Upper lobe of left lung (tissue), 6 donors: ENCODE measurements at regions not wholly inside any gene's neighbourhood (a gene's known extent, or its start where the extent isn't known, plus 50 kb on each side); places are given as distances from the start of the nearest gene placed in this dataset.

Experiments used
- ATAC-seq, 2 donors: fragments of 200-7000 bp; cut with Tn5 transposase; one replicate each; pipeline ENCODE4 v1.9.1; 2022; ENCODE audit warnings: mild to moderate bottlenecking in 2 of 2, moderate library complexity in 2 of 2; ENCODE audit not compliant: low FRiP score in 2 of 2
- DNase-seq, 2 donors: peaks; one replicate each; pipeline ENCODE4 v3.0.0-alpha.2; 2019 to 2020
- H3K27ac ChIP-seq, 4 donors: fragments of 200-600 bp; sonication (generic); one replicate each; pipeline ENCODE4 v1.5.1; 2016 to 2019
- H3K27me3 ChIP-seq, 4 donors: fragments of 200-600 bp; sonication (generic); one replicate each; pipeline ENCODE4 v1.5.1; 2017 to 2019
- H3K36me3 ChIP-seq, 4 donors: fragments of 200-600 bp; sonication (generic); one replicate each; pipeline ENCODE4 v1.5.1; 2016 to 2019
- H3K4me1 ChIP-seq, 4 donors: fragments of 200-600 bp; sonication (generic); one replicate each; pipeline ENCODE4 v1.5.1; 2018 to 2019
- H3K4me3 ChIP-seq, 4 donors: fragments of 200-600 bp; sonication (generic); one replicate each; pipeline ENCODE4 v1.5.1; 2017 to 2019; ENCODE audit warnings: mild to moderate bottlenecking in 2 of 4, moderate library complexity in 1 of 4
- H3K9me3 ChIP-seq, 4 donors: fragments of 200-600 bp; sonication (generic); one replicate each; pipeline ENCODE4 v1.5.1; 2018 to 2019
- EP300 ChIP-seq, 4 donors: sonication (generic); formaldehyde crosslinking; IDR thresholded peaks; one replicate each; pipeline ENCODE4 v1.5.1; 2017; ENCODE audit warnings: antibody characterized with exemption in 4 of 4, control low read depth in 2 of 4
- POLR2A ChIP-seq, 4 donors: fragments of 450-650 bp; IDR thresholded peaks; one replicate each; pipeline ENCODE4 v1.5.1; 2016 to 2017; ENCODE audit warnings: antibody characterized with exemption in 4 of 4, mild to moderate bottlenecking in 2 of 4
- POLR2AphosphoS5 ChIP-seq, 2 donors: sonication (generic); formaldehyde crosslinking; IDR thresholded peaks; one replicate each; pipeline ENCODE4 v1.5.1; 2017; ENCODE audit warnings: antibody characterized with exemption in 2 of 2
- WGBS, 2 donors: methylation state at CpG; one replicate each; pipeline ENCODE4 v1.1.5; 2017 to 2018; 5-methylcytosine and 5-hydroxymethylcytosine counted together
- TF ChIP-seq, protein P1 (sequence below), 6 experiments: fragments of 450-650 bp in 4 of 6; fragments of 200-600 bp in 2 of 6; sonication (generic) in 2 of 6; IDR thresholded peaks; one replicate each; pipeline ENCODE4 v1.5.1; 2016 to 2019; ENCODE audit warnings: antibody characterized with exemption in 6 of 6
- donor health status: DM: no; HTN: no; CAD: no; lungs with moderate emphysema.
- donor health status: DM: no; HTN: yes; CAD: no; lungs with severe emphysema.

DNA sequence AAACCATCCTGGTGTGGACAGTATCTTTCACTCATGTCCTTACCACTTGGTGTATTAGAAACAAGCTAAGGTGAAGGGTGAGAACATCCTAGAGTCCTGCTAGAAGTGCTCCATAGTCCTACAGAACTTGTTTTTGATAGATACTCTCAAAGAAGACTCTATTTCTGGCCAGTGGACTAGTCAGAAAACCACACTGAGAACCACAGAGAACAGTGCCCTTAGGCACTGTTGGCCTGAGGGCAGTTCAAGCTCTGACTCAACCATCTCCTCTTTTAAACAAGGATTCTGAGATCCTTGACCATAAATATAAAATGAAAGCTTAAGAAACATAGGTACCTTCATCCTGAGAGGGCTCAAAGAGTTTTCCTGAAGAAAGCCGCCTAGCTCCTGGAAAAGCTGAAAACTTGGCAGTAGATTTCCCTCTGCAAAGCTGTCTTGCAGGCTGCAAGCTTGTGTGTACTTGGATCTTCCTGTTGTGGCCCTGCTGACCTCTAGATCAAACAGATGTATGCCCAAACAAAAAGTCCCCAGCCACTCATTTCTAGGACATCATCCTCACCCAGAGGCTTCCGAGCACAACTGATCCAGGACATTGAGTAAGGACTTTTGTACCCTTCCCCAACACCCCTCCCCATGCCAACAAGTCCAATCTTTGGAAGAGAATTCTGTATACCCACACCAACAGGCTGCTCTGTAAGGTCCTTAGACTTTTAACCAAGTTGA, 111.6 kb upstream of the CXCL13 start:
- ATAC-seq, result no peak
- no peak overlapping the region for H3K4me3 ChIP-seq
- H3K36me3 ChIP-seq, result no peaks in the 10 kb centered on the region
- H3K27me3 ChIP-seq, result no peaks in the 10 kb centered on the region
- no peak overlapping the region for H3K27ac ChIP-seq
- DNase-seq, result no peak
- no peaks in the 10 kb centered on the region for H3K9me3 ChIP-seq
- 73 to 76% methylated on average over 2 of the region's 2 CpGs for WGBS, 2 donors
- no peaks in the 10 kb centered on the region for H3K4me1 ChIP-seq
- TF ChIP-seq POLR2A (IDR thresholded peaks at IDR 0.05), result no peak
- no peak for TF ChIP-seq EP300 (IDR thresholded peaks at IDR 0.05)
- TF ChIP-seq, protein P1, sequence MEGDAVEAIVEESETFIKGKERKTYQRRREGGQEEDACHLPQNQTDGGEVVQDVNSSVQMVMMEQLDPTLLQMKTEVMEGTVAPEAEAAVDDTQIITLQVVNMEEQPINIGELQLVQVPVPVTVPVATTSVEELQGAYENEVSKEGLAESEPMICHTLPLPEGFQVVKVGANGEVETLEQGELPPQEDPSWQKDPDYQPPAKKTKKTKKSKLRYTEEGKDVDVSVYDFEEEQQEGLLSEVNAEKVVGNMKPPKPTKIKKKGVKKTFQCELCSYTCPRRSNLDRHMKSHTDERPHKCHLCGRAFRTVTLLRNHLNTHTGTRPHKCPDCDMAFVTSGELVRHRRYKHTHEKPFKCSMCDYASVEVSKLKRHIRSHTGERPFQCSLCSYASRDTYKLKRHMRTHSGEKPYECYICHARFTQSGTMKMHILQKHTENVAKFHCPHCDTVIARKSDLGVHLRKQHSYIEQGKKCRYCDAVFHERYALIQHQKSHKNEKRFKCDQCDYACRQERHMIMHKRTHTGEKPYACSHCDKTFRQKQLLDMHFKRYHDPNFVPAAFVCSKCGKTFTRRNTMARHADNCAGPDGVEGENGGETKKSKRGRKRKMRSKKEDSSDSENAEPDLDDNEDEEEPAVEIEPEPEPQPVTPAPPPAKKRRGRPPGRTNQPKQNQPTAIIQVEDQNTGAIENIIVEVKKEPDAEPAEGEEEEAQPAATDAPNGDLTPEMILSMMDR (IDR thresholded peaks at IDR 0.05), result no peak
- TF ChIP-seq POLR2AphosphoS5 (IDR thresholded peaks at IDR 0.05), result no peak

- no peak for ATAC-seq
- Histone ChIP-seq H3K4me3 (no peak overlapping the region), H3K36me3 (no peaks in the 10 kb centered on the region), H3K27ac (no peak overlapping the region), H3K27me3 (no peaks in the 10 kb centered on the region), H3K4me1 (no peaks in the 10 kb centered on the region), H3K9me3 (no peaks in the 10 kb centered on the region)
- TF ChIP-seq POLR2AphosphoS5 (IDR thresholded peaks at IDR 0.05) (no peak), POLR2A (IDR thresholded peaks at IDR 0.05) (no peak), EP300 (IDR thresholded peaks at IDR 0.05) (no peak)
- TF ChIP-seq, protein P1 (IDR thresholded peaks at IDR 0.05), result no peak
- no peak for DNase-seq
Observed at GRCh38 chr4:77496457-77496856, 109.2 kb upstream of the CXCL13 start.

- WGBS, 2 donors, result 88 to 89% methylated on average over 3 of the region's 3 CpGs
- no peak for ATAC-seq
Observed at GRCh38 chr4:77500801-77501200, 104.8 kb upstream of the CXCL13 start.

DNA sequence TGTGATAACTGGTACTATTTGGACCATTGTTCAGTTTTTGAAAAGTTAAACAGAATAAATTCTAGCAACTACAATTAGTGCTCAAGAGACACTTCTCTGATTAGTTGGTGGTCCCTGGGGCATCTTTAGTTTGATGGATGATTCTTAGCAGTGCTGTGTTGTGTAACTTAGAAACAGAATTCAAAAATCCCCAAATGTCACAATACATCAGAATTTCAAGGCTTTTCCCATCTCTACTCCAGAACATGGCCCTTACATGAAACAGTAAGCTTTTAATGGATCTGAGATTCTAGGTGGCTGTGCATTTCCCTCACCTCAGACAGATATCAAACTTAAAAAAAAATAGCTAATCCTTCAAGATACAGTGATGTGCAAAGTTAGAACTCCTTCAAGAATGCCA, 104.4 kb upstream of the CXCL13 start:
- Histone ChIP-seq H3K4me1 (no peaks in the 10 kb centered on the region), H3K4me3 (no peak overlapping the region), H3K27me3 (no peaks in the 10 kb centered on the region), H3K27ac (no peak overlapping the region), H3K9me3 (no peaks in the 10 kb centered on the region), H3K36me3 (no peaks in the 10 kb centered on the region)
- ATAC-seq (no peak), DNase-seq (no peak)
- TF ChIP-seq, protein P1 (IDR thresholded peaks at IDR 0.05), result no peak

More at GRCh38 chr4:77500801-77501200, 104.8 kb upstream of the CXCL13 start:
- TF ChIP-seq EP300 (IDR thresholded peaks at IDR 0.05), result no peak
- no peaks in the 10 kb centered on the region for H3K27me3 ChIP-seq
- H3K27ac ChIP-seq, result no peak overlapping the region
- H3K36me3 ChIP-seq, result no peaks in the 10 kb centered on the region
- no peaks in the 10 kb centered on the region for H3K9me3 ChIP-seq
- H3K4me1 ChIP-seq, result no peaks in the 10 kb centered on the region
- no peak for DNase-seq
- no peak overlapping the region for H3K4me3 ChIP-seq

DNA sequence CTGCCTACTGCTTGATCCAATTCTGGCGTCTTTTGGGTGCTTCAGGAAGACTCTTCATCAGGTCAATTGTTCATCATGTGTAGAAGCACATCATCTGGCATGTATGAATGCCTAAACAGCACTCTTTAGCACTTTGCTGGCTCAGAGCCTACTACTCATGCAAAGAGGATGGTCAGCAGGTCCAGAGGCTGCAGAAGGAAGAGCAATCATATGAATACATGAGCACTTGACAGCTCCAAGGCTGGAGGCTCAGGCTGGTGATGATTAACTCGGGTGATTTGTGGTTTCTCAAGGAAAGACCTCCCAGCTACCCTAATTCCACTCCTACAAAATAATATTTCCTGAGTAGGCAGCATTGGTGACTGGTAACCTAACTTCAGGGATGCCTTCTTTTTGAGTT, 103.8 kb upstream of the CXCL13 start:
- no peaks in the 10 kb centered on the region for H3K27me3 ChIP-seq
- no peak overlapping the region for H3K27ac ChIP-seq
- H3K36me3 ChIP-seq, result no peaks in the 10 kb centered on the region
- 50 to 63% methylated on average over 2 of the region's 2 CpGs for WGBS, 2 donors
- H3K9me3 ChIP-seq, result no peaks in the 10 kb centered on the region
- no peaks in the 10 kb centered on the region for H3K4me1 ChIP-seq
- no peak for ATAC-seq
- no peak overlapping the region for H3K4me3 ChIP-seq
- no peak for TF ChIP-seq POLR2A (IDR thresholded peaks at IDR 0.05)
- no peak for DNase-seq

DNA sequence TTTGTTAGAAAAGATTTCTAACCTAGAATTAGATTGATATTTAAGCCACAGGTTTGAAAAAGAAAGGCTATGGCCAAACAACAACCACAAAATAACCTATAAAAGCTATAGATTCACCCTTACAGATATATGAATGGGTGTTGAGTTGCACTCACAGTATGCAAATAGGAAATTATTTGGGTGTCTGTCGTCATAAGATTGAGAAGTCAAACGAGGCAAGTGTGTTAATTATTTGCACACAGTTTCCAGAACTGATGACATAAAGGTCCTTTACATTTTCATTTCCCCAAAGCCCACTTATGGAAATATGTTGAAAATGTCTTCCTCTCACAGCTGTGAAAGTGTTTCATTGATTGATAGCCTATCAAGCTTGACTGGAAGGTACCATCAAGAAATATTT, 101.2 kb upstream of the CXCL13 start:
- H3K4me1 ChIP-seq, result no peaks in the 10 kb centered on the region
- DNase-seq (no peak), ATAC-seq (no peak)
- H3K9me3 ChIP-seq, result no peaks in the 10 kb centered on the region
- no peak overlapping the region for H3K4me3 ChIP-seq
- WGBS, 2 donors, result 36% methylated on average over 2 of the region's 2 CpGs
- H3K36me3 ChIP-seq, result no peaks in the 10 kb centered on the region
- no peaks in the 10 kb centered on the region for H3K27me3 ChIP-seq
- H3K27ac ChIP-seq, result no peak overlapping the region
- TF ChIP-seq, protein P1 (IDR thresholded peaks at IDR 0.05), result no peak
- TF ChIP-seq EP300 (IDR thresholded peaks at IDR 0.05), result no peak
- TF ChIP-seq POLR2AphosphoS5 (IDR thresholded peaks at IDR 0.05), result no peak
- no peak for TF ChIP-seq POLR2A (IDR thresholded peaks at IDR 0.05)
